Lower leg skin (tissue), 3 donors: ENCODE measurements at regions not wholly inside any gene's neighbourhood (a gene's known extent, or its start where the extent isn't known, plus 50 kb on each side); places are given as distances from the start of the nearest gene placed in this dataset.

Experiments
- CTCF ChIP-seq, 3 donors: fragments of 450-650 bp; IDR thresholded peaks; one replicate each; pipeline ENCODE4 v1.5.1; 2016; ENCODE audit warnings: antibody characterized with exemption in 3 of 3, mild to moderate bottlenecking in 3 of 3, moderate library complexity in 2 of 3
- POLR2A ChIP-seq, 2 donors: fragments of 450-650 bp; IDR thresholded peaks; one replicate each; pipeline ENCODE4 v1.6.1; 2016 to 2017; ENCODE audit warnings: antibody characterized with exemption in 2 of 2, mild to moderate bottlenecking in 1 of 2, moderate library complexity in 1 of 2

GRCh38 chr1:229941831-229942230 lies 125.2 kb upstream of the GALNT2 start:
- TF ChIP-seq CTCF (IDR thresholded peaks at IDR 0.05) (no peak), POLR2A (IDR thresholded peaks at IDR 0.05) (no peak)
